Activated CD8-positive, alpha-beta memory T cell treated with anti-CD3 and anti-CD28 coated beads, Interleukin-2, amount 10 ng/mL, durations not matched to agents 7 days and 5 days (primary cell): ENCODE measurements at regions not wholly inside any gene's neighbourhood (a gene's known extent, or its start where the extent isn't known, plus 50 kb on each side); places are given as distances from the start of the nearest gene placed in this dataset.

Experiments
- ATAC-seq: fragments of 150-1000 bp; cut with Tn5 transposase; one replicate; pipeline ENCODE4 v1.10.0; 2021; ENCODE audit warnings: moderate library complexity
- CTCF ChIA-PET: fragments of 350-600 bp; sonication (Branson Sonifier 250); formaldehyde crosslinking; loops from one replicate; lab custom pipeline; 2021; ENCODE audit warnings: antibody characterized with exemption; lab: Charles Lee
- DNase-seq: peaks from one replicate; pipeline ENCODE4 v3.0.0-alpha.2; 2020
- H3K27ac Mint-ChIP-seq: one replicate; pipeline ENCODE4 v1.8.0; 2021; ENCODE audit warnings: mild to moderate bottlenecking, mixed read lengths
- H3K27me3 Mint-ChIP-seq: one replicate; pipeline ENCODE4 v1.8.0; 2021; ENCODE audit warnings: mixed read lengths
- H3K36me3 Mint-ChIP-seq: one replicate; pipeline ENCODE4 v1.8.0; 2021; ENCODE audit warnings: mild to moderate bottlenecking, mixed read lengths
- H3K4me1 Mint-ChIP-seq: one replicate; pipeline ENCODE4 v1.8.0; 2021; ENCODE audit warnings: mixed read lengths
- H3K4me3 Mint-ChIP-seq: one replicate; pipeline ENCODE4 v1.8.0; 2021; ENCODE audit warnings: mild to moderate bottlenecking, moderate library complexity, mixed read lengths
- H3K9me3 Mint-ChIP-seq: one replicate; pipeline ENCODE4 v1.8.0; 2022; ENCODE audit warnings: low read depth, mixed read lengths

- H3K36me3 Mint-ChIP-seq, result no peaks in the 10 kb centered on the region
- no peak for ATAC-seq
- peaks cover 4% of the 10 kb centered on the region for H3K27me3 Mint-ChIP-seq
- no peaks in the 10 kb centered on the region for H3K9me3 Mint-ChIP-seq
- no peaks in the 10 kb centered on the region for H3K4me1 Mint-ChIP-seq
- no peak overlapping the region for H3K27ac Mint-ChIP-seq
- no peak for DNase-seq
- CTCF ChIA-PET, result no interaction called here
- H3K4me3 Mint-ChIP-seq, result no peak overlapping the region
Observed at GRCh38 chr2:195021711-195022507, 635.1 kb upstream of the SLC39A10 start.

DNA sequence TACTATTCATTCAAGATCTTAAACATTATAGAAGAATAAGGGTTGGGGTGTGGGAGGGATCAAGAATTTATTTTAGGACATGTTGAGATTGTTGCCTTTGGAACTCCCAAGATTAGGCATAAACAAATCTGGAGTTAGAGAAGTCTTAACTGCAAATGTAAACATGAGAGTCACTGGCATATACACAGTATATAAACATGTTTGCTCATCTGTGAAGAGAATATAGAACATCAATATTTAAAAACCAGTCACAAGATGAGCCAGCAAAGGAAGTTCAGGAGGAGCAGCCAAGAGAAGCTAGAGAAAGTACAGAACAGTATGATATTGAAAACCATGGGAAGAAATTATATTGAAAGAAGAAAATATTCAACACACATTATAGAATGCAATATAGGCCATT lies 638.6 kb upstream of the SLC39A10 start:
- H3K4me1 Mint-ChIP-seq, result no peaks in the 10 kb centered on the region
- ATAC-seq (no peak), DNase-seq (no peak)
- H3K36me3 Mint-ChIP-seq, result no peaks in the 10 kb centered on the region
- H3K27me3 Mint-ChIP-seq, result no peaks in the 10 kb centered on the region
- H3K27ac Mint-ChIP-seq, result no peak overlapping the region
- H3K9me3 Mint-ChIP-seq, result no peaks in the 10 kb centered on the region
- no peak overlapping the region for H3K4me3 Mint-ChIP-seq
- CTCF ChIA-PET, result no interaction called here

- Mint-ChIP-seq H3K9me3 (no peaks in the 10 kb centered on the region), H3K27ac (no peak overlapping the region), H3K27me3 (no peaks in the 10 kb centered on the region), H3K36me3 (no peaks in the 10 kb centered on the region), H3K4me1 (no peaks in the 10 kb centered on the region), H3K4me3 (no peak overlapping the region)
- CTCF ChIA-PET, result no interaction called here
- ATAC-seq (no peak), DNase-seq (no peak)
Observed at GRCh38 chr2:195017890-195018289, 639.1 kb upstream of the SLC39A10 start.

- Mint-ChIP-seq H3K4me3 (no peak overlapping the region), H3K27me3 (no peaks in the 10 kb centered on the region), H3K4me1 (no peaks in the 10 kb centered on the region), H3K36me3 (no peaks in the 10 kb centered on the region), H3K9me3 (no peaks in the 10 kb centered on the region), H3K27ac (no peak overlapping the region)
- ATAC-seq (no peak), DNase-seq (no peak)
- CTCF ChIA-PET, result no interaction called here
Observed at GRCh38 chr2:195016841-195017240, 640.2 kb upstream of the SLC39A10 start.

DNA sequence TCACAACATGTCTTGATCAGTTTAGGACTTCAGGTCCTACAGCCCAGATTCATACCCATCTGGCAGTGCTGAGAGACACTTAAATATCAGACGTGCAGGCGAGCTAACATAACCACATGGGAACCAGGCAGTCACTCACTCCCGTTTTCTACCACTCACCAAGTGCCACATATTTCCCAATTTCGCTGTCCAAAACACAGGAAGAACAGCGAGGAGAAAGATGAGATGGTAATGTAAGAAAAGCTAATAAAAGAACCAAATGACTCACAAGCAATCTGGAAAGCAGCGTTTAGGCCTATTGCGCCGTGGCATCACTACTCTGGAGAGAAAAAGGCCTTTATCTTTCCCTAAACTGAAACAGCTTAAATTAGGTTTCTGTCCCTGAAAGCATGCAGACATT lies 647.8 kb upstream of the SLC39A10 start:
- Mint-ChIP-seq H3K27ac (no peak overlapping the region), H3K4me3 (no peak overlapping the region), H3K4me1 (no peaks in the 10 kb centered on the region), H3K36me3 (no peaks in the 10 kb centered on the region), H3K27me3 (no peaks in the 10 kb centered on the region), H3K9me3 (no peaks in the 10 kb centered on the region)
- DNase-seq (no peak), ATAC-seq (no peak)
- CTCF ChIA-PET, result no interaction called here

DNA sequence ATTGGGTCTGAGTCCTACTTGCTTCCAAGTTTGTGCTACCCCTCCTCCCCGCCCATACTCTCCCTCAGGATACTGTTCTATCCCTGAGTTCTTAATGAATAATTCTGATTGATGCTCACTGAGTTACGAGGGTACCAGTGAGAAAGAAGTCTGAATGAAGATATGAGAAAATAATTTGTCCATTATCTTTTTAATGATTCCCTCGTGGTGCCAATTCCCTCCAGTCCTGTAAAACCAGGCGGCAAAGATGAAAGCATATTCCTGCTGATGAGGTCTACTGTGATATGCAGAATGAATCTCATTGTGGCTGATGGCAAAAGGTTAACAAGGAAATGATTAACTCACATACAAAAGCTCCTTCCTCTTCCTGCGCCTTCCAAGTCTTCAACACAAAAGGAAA lies 650.2 kb upstream of the SLC39A10 start:
- Mint-ChIP-seq H3K4me3 (no peak overlapping the region), H3K27me3 (no peaks in the 10 kb centered on the region), H3K4me1 (no peaks in the 10 kb centered on the region), H3K27ac (no peak overlapping the region), H3K36me3 (no peaks in the 10 kb centered on the region), H3K9me3 (no peaks in the 10 kb centered on the region)
- CTCF ChIA-PET, result no interaction called here
- DNase-seq, result no peak
- ATAC-seq, result no peak

- H3K4me1 Mint-ChIP-seq, result no peaks in the 10 kb centered on the region
Observed at GRCh38 chr2:195003881-195004471, 653.0 kb upstream of the SLC39A10 start.

DNA sequence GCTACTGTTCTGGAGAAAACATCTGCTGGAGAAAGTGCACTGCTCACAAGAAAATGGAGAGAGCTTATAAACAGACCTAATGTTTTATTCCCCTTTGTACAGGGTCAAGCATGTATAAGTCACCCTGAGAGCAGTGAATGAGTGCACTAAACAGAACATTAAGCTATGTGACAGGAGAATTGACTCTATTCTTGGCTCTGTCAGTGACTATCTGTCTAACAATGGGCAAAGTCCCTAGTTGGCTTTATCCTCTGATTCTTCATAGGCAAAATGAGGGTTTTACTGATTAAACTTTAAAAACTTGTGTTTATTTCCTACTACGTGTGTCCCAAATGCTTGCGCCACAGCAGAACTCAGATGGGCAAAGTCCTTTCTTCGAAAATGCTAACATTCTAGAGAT lies 655.1 kb upstream of the SLC39A10 start:
- no peaks in the 10 kb centered on the region for H3K36me3 Mint-ChIP-seq
- no peak overlapping the region for H3K27ac Mint-ChIP-seq
- H3K27me3 Mint-ChIP-seq, result no peaks in the 10 kb centered on the region
- CTCF ChIA-PET, result no interaction called here
- ATAC-seq (no peak), DNase-seq (no peak)
- H3K9me3 Mint-ChIP-seq, result no peaks in the 10 kb centered on the region
- H3K4me1 Mint-ChIP-seq, result no peaks in the 10 kb centered on the region
- H3K4me3 Mint-ChIP-seq, result no peak overlapping the region

More at GRCh38 chr2:195003881-195004471, 653.0 kb upstream of the SLC39A10 start:
- Mint-ChIP-seq H3K27me3 (no peaks in the 10 kb centered on the region), H3K9me3 (no peaks in the 10 kb centered on the region), H3K36me3 (no peaks in the 10 kb centered on the region), H3K27ac (no peak overlapping the region), H3K4me3 (no peak overlapping the region)
- DNase-seq (no peak), ATAC-seq (no peak)
- CTCF ChIA-PET, result no interaction called here

- ATAC-seq, result no peak
- Mint-ChIP-seq H3K27ac (no peak overlapping the region), H3K9me3 (no peaks in the 10 kb centered on the region), H3K4me3 (no peak overlapping the region), H3K27me3 (no peaks in the 10 kb centered on the region), H3K4me1 (no peaks in the 10 kb centered on the region), H3K36me3 (no peaks in the 10 kb centered on the region)
- DNase-seq, result no peak
- CTCF ChIA-PET, result no interaction called here
Observed at GRCh38 chr2:194999771-195000170, 657.3 kb upstream of the SLC39A10 start.

DNA sequence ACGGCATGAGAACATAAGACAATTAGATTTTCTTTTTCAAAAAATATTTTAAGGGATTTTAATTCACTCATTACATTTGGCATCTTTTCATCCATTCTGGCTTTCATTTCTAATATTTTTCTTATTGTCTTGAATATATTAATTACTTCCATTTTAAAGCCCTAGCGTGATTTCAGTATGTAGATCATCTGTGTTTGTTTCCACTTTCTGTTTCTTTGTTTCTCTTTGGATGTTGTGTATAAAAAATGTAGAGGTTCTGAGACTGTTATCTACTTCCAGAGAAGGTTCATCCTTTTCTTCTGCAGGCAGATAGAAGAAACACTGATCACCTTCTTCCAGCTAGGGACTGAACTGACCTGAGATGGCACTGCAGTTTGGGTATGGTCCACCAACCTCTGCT lies 664.4 kb upstream of the SLC39A10 start:
- no peak for DNase-seq

GRCh38 chr2:194985258-194985657 lies 671.8 kb upstream of the SLC39A10 start:
- H3K9me3 Mint-ChIP-seq, result peaks cover 6% of the 10 kb centered on the region
- H3K27me3 Mint-ChIP-seq, result no peaks in the 10 kb centered on the region
- no peaks in the 10 kb centered on the region for H3K36me3 Mint-ChIP-seq
- ATAC-seq (no peak), DNase-seq (no peak)
- no peaks in the 10 kb centered on the region for H3K4me1 Mint-ChIP-seq
- no peak overlapping the region for H3K4me3 Mint-ChIP-seq
- CTCF ChIA-PET, result no interaction called here
- no peak overlapping the region for H3K27ac Mint-ChIP-seq

More for the DNA sequence above, 664.4 kb upstream of the SLC39A10 start:
- CTCF ChIA-PET, result no interaction called here
- ATAC-seq, result no peak
- no peak overlapping the region for H3K27ac Mint-ChIP-seq
- H3K4me3 Mint-ChIP-seq, result no peak overlapping the region
- no peaks in the 10 kb centered on the region for H3K9me3 Mint-ChIP-seq
- H3K36me3 Mint-ChIP-seq, result no peaks in the 10 kb centered on the region
- H3K27me3 Mint-ChIP-seq, result no peaks in the 10 kb centered on the region
- H3K4me1 Mint-ChIP-seq, result no peaks in the 10 kb centered on the region

DNA sequence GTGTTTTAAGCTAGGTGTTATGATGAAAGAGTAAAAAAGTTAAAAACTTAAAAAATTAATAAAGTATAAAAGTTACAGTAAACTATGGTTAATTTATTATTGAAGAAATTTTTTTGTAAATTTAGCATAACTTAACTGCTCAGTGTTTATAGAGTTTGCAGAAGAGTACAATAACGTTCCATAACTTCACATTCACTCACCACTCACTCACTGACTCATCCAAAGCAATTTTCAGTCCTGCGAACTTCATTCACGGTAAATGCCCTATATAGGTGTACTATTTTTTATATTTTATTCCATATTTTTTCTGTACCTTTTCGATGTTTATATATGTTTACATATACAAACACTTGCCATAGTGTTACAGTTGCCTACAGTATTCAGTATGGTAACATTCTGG lies 694.8 kb upstream of the SLC39A10 start:
- CTCF ChIA-PET, result no interaction called here
- Mint-ChIP-seq H3K4me1 (no peaks in the 10 kb centered on the region), H3K27ac (no peak overlapping the region), H3K27me3 (no peaks in the 10 kb centered on the region), H3K36me3 (no peaks in the 10 kb centered on the region), H3K9me3 (peaks cover 2% of the 10 kb centered on the region), H3K4me3 (no peak overlapping the region)
- no peak for ATAC-seq
- DNase-seq, result no peak

- Mint-ChIP-seq H3K27me3 (no peaks in the 10 kb centered on the region), H3K27ac (no peak overlapping the region), H3K36me3 (no peaks in the 10 kb centered on the region), H3K4me3 (no peak overlapping the region), H3K4me1 (no peaks in the 10 kb centered on the region), H3K9me3 (peaks cover 2% of the 10 kb centered on the region)
- DNase-seq (no peak), ATAC-seq (no peak)
- CTCF ChIA-PET, result no interaction called here
Observed at GRCh38 chr2:194954218-194954617, 702.8 kb upstream of the SLC39A10 start.

- Mint-ChIP-seq H3K27ac (no peak overlapping the region), H3K36me3 (no peaks in the 10 kb centered on the region), H3K4me1 (no peaks in the 10 kb centered on the region), H3K9me3 (no peaks in the 10 kb centered on the region), H3K4me3 (no peak overlapping the region), H3K27me3 (no peaks in the 10 kb centered on the region)
- no peak for DNase-seq
- no peak for ATAC-seq
- CTCF ChIA-PET, result no interaction called here
Observed at GRCh38 chr2:194946826-194947225, 710.2 kb upstream of the SLC39A10 start.
